ENCODE measurements at regions not wholly inside any gene's neighbourhood (a gene's known extent, or its start where the extent isn't known, plus 50 kb on each side); places are given as distances from the start of the nearest gene placed in this dataset.

DNA sequence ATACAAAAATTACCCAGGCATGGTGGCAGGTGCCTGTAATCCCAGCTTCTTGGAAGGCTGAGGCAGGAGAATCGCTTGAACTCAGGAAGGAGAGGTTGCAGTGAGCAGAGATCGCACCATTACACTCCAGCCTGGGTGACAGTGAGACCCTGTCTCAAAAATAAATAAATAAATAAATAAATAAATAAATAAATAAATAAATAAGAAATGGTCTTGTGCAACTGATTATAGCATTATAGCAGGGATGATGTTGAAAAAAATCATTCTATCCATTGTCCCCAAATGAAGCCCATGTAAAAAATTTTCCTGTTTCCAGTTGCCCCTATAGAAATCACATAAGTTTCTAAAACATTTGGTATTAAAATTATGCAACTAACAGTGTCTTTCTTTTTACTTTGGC, 100.5 kb downstream of the CMC2 start (continued):
- TF ChIP-seq, protein P1, sequence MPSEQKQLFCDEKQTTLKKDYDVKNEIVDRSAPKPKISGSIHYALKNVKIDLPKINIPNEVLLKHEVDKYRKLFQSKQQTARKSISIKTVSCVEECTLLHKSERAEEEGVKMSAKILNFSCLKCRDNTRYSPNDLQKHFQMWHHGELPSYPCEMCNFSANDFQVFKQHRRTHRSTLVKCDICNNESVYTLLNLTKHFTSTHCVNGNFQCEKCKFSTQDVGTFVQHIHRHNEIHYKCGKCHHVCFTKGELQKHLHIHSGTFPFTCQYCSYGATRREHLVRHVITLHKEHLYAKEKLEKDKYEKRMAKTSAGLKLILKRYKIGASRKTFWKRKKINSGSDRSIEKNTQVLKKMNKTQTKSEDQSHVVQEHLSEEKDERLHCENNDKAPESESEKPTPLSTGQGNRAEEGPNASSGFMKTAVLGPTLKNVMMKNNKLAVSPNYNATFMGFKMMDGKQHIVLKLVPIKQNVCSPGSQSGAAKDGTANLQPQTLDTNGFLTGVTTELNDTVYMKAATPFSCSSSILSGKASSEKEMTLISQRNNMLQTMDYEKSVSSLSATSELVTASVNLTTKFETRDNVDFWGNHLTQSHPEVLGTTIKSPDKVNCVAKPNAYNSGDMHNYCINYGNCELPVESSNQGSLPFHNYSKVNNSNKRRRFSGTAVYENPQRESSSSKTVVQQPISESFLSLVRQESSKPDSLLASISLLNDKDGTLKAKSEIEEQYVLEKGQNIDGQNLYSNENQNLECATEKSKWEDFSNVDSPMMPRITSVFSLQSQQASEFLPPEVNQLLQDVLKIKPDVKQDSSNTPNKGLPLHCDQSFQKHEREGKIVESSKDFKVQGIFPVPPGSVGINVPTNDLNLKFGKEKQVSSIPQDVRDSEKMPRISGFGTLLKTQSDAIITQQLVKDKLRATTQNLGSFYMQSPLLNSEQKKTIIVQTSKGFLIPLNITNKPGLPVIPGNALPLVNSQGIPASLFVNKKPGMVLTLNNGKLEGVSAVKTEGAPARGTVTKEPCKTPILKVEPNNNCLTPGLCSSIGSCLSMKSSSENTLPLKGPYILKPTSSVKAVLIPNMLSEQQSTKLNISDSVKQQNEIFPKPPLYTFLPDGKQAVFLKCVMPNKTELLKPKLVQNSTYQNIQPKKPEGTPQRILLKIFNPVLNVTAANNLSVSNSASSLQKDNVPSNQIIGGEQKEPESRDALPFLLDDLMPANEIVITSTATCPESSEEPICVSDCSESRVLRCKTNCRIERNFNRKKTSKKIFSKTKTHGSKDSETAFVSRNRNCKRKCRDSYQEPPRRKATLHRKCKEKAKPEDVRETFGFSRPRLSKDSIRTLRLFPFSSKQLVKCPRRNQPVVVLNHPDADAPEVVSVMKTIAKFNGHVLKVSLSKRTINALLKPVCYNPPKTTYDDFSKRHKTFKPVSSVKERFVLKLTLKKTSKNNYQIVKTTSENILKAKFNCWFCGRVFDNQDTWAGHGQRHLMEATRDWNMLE (tag by site-specific recombination; conservative IDR thresholded peaks at IDR 0.05; ENCODE audit: low read depth): peak; percentile 87
- TF ChIP-seq, protein P2, sequence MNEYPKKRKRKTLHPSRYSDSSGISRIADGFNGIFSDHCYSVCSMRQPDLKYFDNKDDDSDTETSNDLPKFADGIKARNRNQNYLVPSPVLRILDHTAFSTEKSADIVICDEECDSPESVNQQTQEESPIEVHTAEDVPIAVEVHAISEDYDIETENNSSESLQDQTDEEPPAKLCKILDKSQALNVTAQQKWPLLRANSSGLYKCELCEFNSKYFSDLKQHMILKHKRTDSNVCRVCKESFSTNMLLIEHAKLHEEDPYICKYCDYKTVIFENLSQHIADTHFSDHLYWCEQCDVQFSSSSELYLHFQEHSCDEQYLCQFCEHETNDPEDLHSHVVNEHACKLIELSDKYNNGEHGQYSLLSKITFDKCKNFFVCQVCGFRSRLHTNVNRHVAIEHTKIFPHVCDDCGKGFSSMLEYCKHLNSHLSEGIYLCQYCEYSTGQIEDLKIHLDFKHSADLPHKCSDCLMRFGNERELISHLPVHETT (tag by site-specific recombination; IDR thresholded peaks at IDR 0.05): 0 out of 2 replicates have a peak, but pooled peaks have one; percentile 35
- peak; percentile 74; the same call in 1 of the 2 replicates for TF ChIP-seq ZXDB (tag by site-specific recombination; IDR thresholded peaks at IDR 0.05)
- peak; percentile 86; the same call in 1 of the 2 replicates for TF ChIP-seq ZNF404 (tag by site-specific recombination; IDR thresholded peaks at IDR 0.05)
- peak; percentile 27; the same call in 1 of the 2 replicates for TF ChIP-seq ZNF654 (tag by site-specific recombination; IDR thresholded peaks at IDR 0.05; ENCODE audit: low read depth)
- 0 out of 2 replicates have a peak, but pooled peaks have one; percentile 56 for TF ChIP-seq ZFP37 (tag by site-specific recombination; IDR thresholded peaks at IDR 0.05)
- TF ChIP-seq ZNF791 (tag by site-specific recombination; IDR thresholded peaks at IDR 0.05): peak; percentile 74; the same call in 1 of the 2 replicates
- 0 out of 2 replicates have a peak, but pooled peaks have one; percentile 60 for TF ChIP-seq ZNF558 (tag by site-specific recombination; IDR thresholded peaks at IDR 0.05)
- peak; percentile 61; the same call in 1 of the 2 replicates for TF ChIP-seq ZNF19 (tag by site-specific recombination; IDR thresholded peaks at IDR 0.05; ENCODE audit: low read depth)
- peak; percentile 84 for TF ChIP-seq ZNF266 (tag by site-specific recombination; IDR thresholded peaks at IDR 0.05; ENCODE audit: low read depth)
- peak; percentile 78 for TF ChIP-seq ZNF623 (tag by site-specific recombination; IDR thresholded peaks at IDR 0.05)
- TF ChIP-seq ZNF426 (tag by site-specific recombination; IDR thresholded peaks at IDR 0.05): peak; percentile 91
- peak; percentile 88 for TF ChIP-seq ZNF140 (tag by site-specific recombination; IDR thresholded peaks at IDR 0.05)
- TF ChIP-seq SP3 (tag by site-specific recombination; IDR thresholded peaks at IDR 0.05): 0 out of 2 replicates have a peak, but pooled peaks have one; percentile 17
- TF ChIP-seq ZNF560 (tag by site-specific recombination; IDR thresholded peaks at IDR 0.05; ENCODE audit: borderline replicate concordance): peak; percentile 59; the same call in 1 of the 2 replicates
- TF ChIP-seq ZNF138 (tag by site-specific recombination; IDR thresholded peaks at IDR 0.05; ENCODE audit: borderline replicate concordance): peak; percentile 45; the same call in 1 of the 2 replicates

DNA sequence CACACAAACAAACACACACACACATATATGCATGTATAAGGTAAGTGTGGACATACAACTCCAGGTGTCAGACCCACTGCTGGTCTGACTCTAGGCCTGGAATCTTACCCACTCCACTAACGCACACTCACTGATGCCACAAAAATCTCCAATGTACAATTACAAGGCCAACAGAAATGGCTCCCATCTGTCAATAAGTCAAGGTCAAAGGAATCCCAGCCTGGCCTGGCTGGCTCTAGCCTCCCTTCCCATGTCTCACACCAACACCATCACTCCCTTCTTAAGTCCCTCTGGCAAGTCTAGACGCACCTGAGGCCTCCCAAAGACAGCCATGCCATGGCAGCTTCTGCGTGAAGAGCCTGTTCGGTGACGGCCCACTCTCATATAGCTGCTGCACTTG, 99.2 kb upstream of the CDYL2 start:
- Histone ChIP-seq H3K36me3 (ENCODE audit: control insufficient read depth in 2 of 2, insufficient read depth in 1 of 2, low read length in 2 of 2) (no peaks in the 10 kb centered on the region), H3K9me3 (ENCODE audit: control insufficient read depth, insufficient read depth, low read depth, low read length) (no peaks in the 10 kb centered on the region), H3K4me3 (ENCODE audit: low read depth, low read length) (no peak overlapping the region), H3K27ac (ENCODE audit: extremely low read depth, low read depth, low read length) (no peak overlapping the region), H3K4me1 (ENCODE audit: control insufficient read depth, insufficient read depth, low read length) (peaks cover 2% of the 10 kb centered on the region; the same call in 1 of the 2 replicates)
- POLR2A ChIA-PET: no interaction called here
- CTCF ChIA-PET: no interaction called here
- TF ChIP-seq, protein P3, sequence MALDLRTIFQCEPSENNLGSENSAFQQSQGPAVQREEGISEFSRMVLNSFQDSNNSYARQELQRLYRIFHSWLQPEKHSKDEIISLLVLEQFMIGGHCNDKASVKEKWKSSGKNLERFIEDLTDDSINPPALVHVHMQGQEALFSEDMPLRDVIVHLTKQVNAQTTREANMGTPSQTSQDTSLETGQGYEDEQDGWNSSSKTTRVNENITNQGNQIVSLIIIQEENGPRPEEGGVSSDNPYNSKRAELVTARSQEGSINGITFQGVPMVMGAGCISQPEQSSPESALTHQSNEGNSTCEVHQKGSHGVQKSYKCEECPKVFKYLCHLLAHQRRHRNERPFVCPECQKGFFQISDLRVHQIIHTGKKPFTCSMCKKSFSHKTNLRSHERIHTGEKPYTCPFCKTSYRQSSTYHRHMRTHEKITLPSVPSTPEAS (tag by site-specific recombination; IDR thresholded peaks at IDR 0.05): peak; percentile 53; the same call in 1 of the 2 replicates
- TF ChIP-seq, protein P4, sequence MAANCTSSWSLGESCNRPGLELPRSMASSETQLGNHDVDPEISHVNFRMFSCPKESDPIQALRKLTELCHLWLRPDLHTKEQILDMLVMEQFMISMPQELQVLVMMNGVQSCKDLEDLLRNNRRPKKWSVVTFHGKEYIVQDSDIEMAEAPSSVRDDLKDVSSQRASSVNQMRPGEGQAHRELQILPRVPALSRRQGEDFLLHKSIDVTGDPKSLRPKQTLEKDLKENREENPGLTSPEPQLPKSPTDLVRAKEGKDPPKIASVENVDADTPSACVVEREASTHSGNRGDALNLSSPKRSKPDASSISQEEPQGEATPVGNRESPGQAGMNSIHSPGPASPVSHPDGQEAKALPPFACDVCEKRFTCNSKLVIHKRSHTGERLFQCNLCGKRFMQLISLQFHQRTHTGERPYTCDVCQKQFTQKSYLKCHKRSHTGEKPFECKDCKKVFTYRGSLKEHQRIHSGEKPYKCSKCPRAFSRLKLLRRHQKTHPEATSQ (tag by site-specific recombination; IDR thresholded peaks at IDR 0.05): no peak
- no peak for TF ChIP-seq ZNF132 (tag by site-specific recombination; IDR thresholded peaks at IDR 0.05; ENCODE audit: borderline replicate concordance)

All from HEK293 (cell line).